HG03558 (cell line): ENCODE measurements at regions not wholly inside any gene's neighbourhood (a gene's known extent, or its start where the extent isn't known, plus 50 kb on each side); places are given as distances from the start of the nearest gene placed in this dataset.

Experiments used
- ATAC-seq: cut with Tn5 transposase; IDR thresholded peaks from one replicate; pipeline ENCODE4 v1.9.1; 2021; ENCODE audit warnings: moderate number of reproducible peaks; ENCODE audit not compliant: unreplicated experiment; ENCODE audit errors: extremely low read depth

DNA sequence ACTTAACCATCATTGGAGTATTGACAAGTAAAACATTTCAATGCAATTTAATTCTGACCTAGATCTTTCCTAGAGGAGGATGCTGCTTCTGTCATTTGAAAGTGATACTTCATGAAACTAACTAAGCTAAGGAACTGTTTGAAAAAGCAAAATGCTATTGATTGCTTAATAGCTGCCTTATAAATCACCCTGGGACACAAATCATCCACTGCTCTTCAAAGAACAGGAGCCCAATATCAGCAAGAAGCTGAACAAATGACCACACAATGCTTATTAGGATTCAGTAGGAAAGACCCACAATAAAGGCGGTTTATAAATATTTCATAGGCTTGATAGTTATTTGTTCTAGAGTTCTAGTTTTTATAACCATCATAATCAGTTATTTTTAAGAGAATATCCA, 216.3 kb downstream of the TEX36 start:
- ATAC-seq, result no peak

GRCh38 chr10:125462845-125463244, 220.1 kb downstream of the TEX36 start:
- no peak for ATAC-seq

DNA sequence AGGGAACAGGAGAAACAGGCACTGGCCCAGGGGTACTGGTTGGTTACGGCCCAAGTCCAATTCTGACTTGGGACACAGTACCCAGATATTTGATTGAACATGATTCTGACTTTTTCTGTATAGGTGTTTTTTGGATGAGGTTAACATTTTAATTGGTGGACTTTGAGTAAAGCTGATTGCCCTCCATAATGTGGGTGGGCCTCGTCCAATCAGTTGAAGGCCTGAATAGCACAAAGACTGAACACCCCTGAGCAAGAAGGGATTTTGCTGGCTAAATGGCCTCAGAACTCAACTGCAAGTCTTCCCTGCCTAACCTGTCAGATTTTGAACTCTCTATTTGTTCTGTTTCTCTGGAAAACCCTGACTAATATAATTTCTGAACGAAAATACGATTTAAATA, 222.6 kb downstream of the TEX36 start:
- ATAC-seq, result no peak

- ATAC-seq, result no peak
Observed at GRCh38 chr10:125457406-125457805, 225.6 kb downstream of the TEX36 start.

- ATAC-seq, result no peak
Observed at GRCh38 chr10:125455855-125456254, 227.1 kb downstream of the TEX36 start.

- ATAC-seq, result no peak
Observed at GRCh38 chr10:125455431-125455830, 227.5 kb downstream of the TEX36 start.

DNA sequence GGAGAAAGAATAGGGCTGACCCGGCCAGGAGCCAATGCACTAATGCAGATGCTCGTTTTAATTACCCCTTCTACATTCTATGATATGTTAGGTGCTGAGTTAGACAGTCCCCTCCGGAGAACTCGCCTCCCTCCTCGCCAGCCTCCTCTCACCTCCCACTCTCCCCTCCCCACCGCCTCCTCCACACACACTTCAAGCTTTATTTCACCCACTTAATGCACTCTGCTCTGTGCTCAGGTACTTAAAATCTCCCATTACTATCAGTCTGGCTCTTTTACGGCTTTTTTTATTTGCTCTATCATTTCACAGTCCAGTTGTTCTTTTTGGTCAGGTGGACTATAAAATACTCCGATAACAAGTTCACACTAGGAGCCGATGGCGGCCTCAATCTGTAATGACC, 231.6 kb downstream of the TEX36 start:
- no peak for ATAC-seq

DNA sequence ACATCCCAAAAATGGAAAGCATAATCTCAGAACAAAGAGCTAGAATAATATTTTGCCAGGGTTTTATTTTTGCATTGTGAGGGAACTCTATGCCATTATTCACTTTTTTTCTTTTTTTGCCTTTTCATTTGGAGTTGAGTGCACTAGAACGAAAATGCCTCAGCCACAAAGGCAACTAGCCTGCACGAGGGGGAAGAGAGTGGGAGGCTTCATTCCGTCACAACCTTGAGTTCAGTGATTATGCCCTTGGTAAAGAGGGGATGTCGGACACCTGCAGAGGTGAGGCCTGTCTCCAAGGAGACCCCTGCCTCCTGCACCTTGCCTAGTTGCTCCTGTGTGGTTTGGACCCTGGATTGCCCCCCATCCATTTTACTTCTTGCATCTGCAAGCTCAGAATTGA, 232.7 kb downstream of the TEX36 start:
- ATAC-seq, result no peak

DNA sequence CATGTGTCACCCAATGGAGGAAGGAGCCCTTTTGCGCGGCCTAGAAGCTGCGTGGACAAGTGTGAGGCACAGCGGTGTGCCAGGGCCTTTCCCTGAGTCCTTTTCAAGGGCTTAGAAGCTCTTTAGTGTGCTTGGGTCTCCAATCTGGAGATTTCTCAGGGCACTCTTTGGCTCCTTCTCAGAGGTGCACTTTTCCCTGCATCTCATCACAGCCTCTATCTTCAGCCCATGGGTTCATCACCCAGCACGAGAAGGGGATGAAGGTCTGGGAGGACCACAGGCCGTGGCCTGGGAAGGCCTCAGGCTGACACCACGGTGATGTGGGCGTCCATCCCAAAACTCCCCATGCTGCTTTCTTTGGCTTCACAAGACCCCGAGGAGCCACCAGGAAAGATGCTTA, 233.4 kb downstream of the TEX36 start:
- ATAC-seq, result no peak

DNA sequence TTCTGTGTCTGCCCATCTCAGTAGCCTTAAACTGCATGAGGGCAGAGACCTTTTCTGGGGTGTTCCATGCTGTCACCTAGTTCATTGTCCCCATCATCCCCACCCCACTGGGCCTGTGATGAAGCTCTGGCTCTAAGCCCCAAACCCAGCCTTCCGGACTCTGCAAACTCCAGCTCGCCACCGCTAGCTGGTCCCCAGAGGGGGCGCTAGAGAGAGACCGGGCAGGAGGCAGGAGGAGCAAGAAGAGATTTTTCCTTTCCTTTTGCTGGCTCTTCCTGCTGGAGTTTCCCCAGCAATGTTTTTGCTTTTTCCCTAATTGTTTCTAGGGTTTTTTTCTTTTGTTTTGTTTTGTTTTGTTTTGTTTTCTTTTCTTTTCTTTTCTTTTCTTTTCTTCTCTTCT, 234.4 kb downstream of the TEX36 start:
- ATAC-seq, result no peak

DNA sequence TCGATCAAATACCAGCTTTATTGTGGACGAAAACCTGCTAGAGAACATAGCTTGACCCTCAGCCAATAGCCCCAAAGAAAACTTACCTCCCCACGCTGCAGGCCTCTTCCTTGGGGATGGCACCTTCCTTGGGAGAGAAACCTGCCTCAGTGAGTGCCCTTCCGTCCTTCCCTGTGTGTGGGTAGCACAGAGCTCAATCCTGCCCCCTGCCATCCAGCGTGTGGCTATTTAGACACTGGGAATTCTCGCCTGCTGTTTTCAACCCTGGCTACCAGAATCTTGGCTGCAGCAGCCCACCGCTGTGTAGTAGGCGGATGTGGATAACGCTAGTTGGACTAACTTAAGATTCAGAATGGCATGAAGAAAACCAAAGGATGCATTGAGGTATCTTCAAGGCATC, 238.2 kb downstream of the TEX36 start:
- ATAC-seq, result no peak

DNA sequence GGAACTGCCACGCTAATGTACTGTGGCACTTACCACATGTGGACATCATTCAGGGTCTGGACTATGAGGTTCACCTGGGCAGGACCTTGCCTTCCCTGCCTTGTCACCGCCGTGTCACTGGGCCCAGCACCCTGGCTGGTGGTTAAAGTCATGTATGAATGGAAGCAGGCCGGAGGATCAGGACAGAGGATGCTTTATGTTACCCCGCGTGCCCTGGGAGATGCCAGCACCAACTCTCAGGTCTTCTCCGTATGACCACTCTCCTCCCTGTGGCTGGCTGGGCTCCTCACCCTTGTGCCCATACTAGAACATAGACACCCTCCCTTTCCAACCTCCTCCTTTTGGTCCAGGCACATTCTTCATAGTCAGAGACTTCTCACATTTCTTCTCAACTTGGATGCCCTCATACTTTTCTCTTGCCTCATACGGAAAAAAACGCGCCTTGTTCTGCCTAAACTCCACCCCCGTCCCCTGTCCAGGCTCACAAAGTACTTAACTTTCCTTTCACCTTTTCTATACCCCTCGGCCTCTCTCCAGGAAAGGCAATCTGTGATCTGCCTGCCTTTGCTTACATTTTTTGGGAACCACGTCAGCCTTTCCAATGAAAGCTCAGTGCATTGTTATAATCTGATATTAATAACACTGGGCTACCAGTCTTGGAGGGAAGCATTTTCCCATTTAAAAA, 240.0 kb downstream of the TEX36 start:
- ATAC-seq, result no peak

GRCh38 chr10:125441151-125441550, 241.8 kb downstream of the TEX36 start:
- no peak for ATAC-seq

DNA sequence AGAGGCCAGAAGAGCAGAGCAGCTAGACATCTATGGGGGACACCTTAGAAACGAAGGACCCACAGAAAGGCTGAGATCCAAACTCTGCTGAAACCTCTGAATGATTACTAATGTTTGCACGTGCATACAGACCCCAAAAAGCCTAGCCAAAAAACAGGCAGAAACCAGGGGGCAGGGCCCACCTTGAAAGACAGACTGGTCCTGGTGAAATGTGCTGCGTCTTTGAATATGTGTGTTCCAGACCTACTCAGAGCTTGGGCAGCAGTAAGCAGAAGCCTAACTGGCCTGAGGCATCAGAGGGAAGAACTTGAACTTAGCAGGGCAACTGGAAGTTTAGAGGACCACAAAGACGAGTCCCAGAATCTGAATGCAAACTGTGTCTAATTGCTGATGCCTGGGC, 251.8 kb downstream of the TEX36 start:
- ATAC-seq, result no peak

- no peak for ATAC-seq
Observed at GRCh38 chr10:125428054-125428453, 254.9 kb downstream of the TEX36 start.

- no peak for ATAC-seq
Observed at GRCh38 chr10:125424191-125424847, 258.6 kb downstream of the TEX36 start.

- no peak for ATAC-seq
Observed at GRCh38 chr10:125423569-125423968, 259.4 kb downstream of the TEX36 start.

DNA sequence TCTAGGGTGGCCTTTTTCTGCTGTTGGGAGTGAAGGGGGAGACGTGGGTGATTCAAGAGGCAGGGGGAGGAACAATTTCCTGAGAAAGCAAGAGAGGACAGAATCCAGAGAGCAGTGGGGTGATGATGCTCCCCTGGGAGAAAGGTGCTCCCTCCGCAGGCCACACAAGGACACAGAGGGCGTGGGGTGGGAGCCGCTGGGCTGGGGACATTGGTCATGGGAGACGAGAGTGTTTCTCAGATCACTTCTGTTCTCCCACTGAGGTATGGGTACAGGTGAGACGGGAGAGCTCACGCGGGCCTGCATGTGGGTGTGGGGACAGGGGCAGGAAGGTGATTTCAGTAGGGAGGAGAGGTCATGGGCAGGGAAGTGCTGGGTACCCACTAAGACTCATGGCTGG, 259.5 kb upstream of the CTBP2 start:
- no peak for ATAC-seq

- ATAC-seq, result no peak
Observed at GRCh38 chr10:125419146-125419545, 258.8 kb upstream of the CTBP2 start.

DNA sequence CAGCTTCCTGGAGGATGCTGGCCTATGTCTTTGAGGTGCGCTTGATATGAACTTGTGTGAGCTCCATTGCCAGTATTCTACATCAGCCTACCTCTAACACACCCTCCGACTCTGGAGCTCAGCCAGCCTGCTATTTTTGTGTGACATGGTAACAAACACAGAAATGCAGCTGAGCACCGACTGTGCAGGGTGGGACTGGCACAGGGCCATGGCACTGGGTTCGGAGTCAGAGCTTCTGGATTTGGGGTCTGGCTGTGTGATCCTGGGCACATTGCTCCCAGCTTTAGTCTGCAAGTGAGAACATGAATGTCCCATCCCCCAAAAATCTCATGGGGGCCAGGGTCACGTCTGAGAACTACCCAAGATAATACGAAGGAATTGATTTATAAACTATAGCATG, 257.2 kb upstream of the CTBP2 start:
- no peak for ATAC-seq

- no peak for ATAC-seq
Observed at GRCh38 chr10:125415964-125416363, 255.6 kb upstream of the CTBP2 start.

- no peak for ATAC-seq
Observed at GRCh38 chr10:125415006-125415633, 254.8 kb upstream of the CTBP2 start.
